IMR-90 (cell line): ENCODE measurements at regions not wholly inside any gene's neighbourhood (a gene's known extent, or its start where the extent isn't known, plus 50 kb on each side); places are given as distances from the start of the nearest gene placed in this dataset.

Source experiments
- ATAC-seq: fragments of 200-7000 bp; cut with Tn5 transposase; 2 replicates; pipeline ENCODE4 v1.9.1; 2020; ENCODE audit warnings: low read depth, mild to moderate bottlenecking, moderate library complexity
- BruUV-seq: library from RNA; stranded (reverse); fragments of 400-500 nt; replicated peaks from 2 replicates; lab custom pipeline; 2021; lab: Mats Ljungman, UMichigan
- CTCF ChIA-PET: fragments of 300-600 bp; formaldehyde crosslinking; extraction: SDS; loops from one replicate; lab custom pipeline; 2021; ENCODE audit warnings: antibody characterized with exemption; lab: Yijun Ruan, JAX
- POLR2A ChIA-PET: fragments of 300-600 bp; sonication (Branson Sonifier 250); formaldehyde crosslinking; loops from one replicate; lab custom pipeline; 2022; ENCODE audit warnings: antibody characterized with exemption; ENCODE audit not compliant: unreplicated experiment; lab: Charles Lee
- DNase-seq: peaks from one replicate; pipeline ENCODE4 v3.0.0; 2013
- H2AFZ ChIP-seq: replicated peaks from 2 replicates; pipeline ENCODE3; 2013; ENCODE audit warnings: low read length, mild to moderate bottlenecking; ENCODE audit not compliant: poor library complexity
- H2AK5ac ChIP-seq: 2 replicates; pipeline ENCODE4 v1.6.1; 2013; ENCODE audit warnings: low read depth, low read length, inconsistent platforms
- H2AK9ac ChIP-seq: replicated peaks from 2 replicates; pipeline ENCODE3; 2013; ENCODE audit warnings: mild to moderate bottlenecking, low read depth, low read length, moderate library complexity; ENCODE audit not compliant: poor library complexity
- H2BK120ac ChIP-seq: 2 replicates; pipeline ENCODE4 v1.6.1; 2013; ENCODE audit warnings: low read depth, low read length, inconsistent platforms
- H2BK15ac ChIP-seq: 3 replicates; pipeline ENCODE4 v1.6.1; 2013; ENCODE audit warnings: low read depth, low read length, inconsistent platforms
- H2BK20ac ChIP-seq: 2 replicates; pipeline ENCODE4 v1.6.1; 2013; ENCODE audit warnings: low read depth, mild to moderate bottlenecking, inconsistent platforms, low read length, moderate library complexity
- H2BK5ac ChIP-seq: 2 replicates; pipeline ENCODE4 v1.6.1; 2013; ENCODE audit warnings: mild to moderate bottlenecking, low read depth, low read length, inconsistent platforms; ENCODE audit not compliant: poor library complexity, severe bottlenecking
- H3K14ac ChIP-seq: replicated peaks from 2 replicates; pipeline ENCODE4 v1.6.1; 2013; ENCODE audit warnings: low read depth, low read length, inconsistent platforms
- H3K18ac ChIP-seq: 2 replicates; pipeline ENCODE4 v1.6.1; 2013; ENCODE audit warnings: low read depth, low read length, control low read depth
- H3K23ac ChIP-seq: 2 replicates; pipeline ENCODE4 v1.6.1; 2013; ENCODE audit warnings: low read depth, low read length, inconsistent platforms
- H3K27ac ChIP-seq: 2 replicates; pipeline ENCODE4 v1.5.1; 2013; ENCODE audit warnings: mild to moderate bottlenecking, control low read depth, low read length; ENCODE audit not compliant: insufficient read depth
- H3K27me3 ChIP-seq: 2 replicates; pipeline ENCODE4 v1.6.1; 2013; ENCODE audit warnings: low read length; ENCODE audit not compliant: control insufficient read depth, insufficient read depth
- H3K36me3 ChIP-seq: 2 replicates; pipeline ENCODE4 v1.6.1; 2013; ENCODE audit warnings: low read length, mixed read lengths; ENCODE audit not compliant: control insufficient read depth, insufficient read depth
- H3K4ac ChIP-seq: 2 replicates; pipeline ENCODE4 v1.6.1; 2013; ENCODE audit warnings: low read depth, low read length, inconsistent platforms
- H3K4me1 ChIP-seq: 2 replicates; pipeline ENCODE4 v1.6.1; 2013; ENCODE audit warnings: low read length, mixed read lengths; ENCODE audit not compliant: control insufficient read depth, insufficient read depth
- H3K4me2 ChIP-seq: 2 replicates; pipeline ENCODE4 v1.6.1; 2013; ENCODE audit warnings: low read depth, mild to moderate bottlenecking, control low read depth, low read length, moderate library complexity
- H3K4me3 ChIP-seq: 2 replicates; pipeline ENCODE4 v1.5.1; 2013; ENCODE audit warnings: low read depth, mild to moderate bottlenecking, control low read depth, low read length, moderate library complexity; ENCODE audit not compliant: insufficient read depth
- H3K56ac ChIP-seq: 2 replicates; pipeline ENCODE4 v1.6.1; 2013; ENCODE audit warnings: low read length, inconsistent platforms; ENCODE audit not compliant: insufficient read depth; ENCODE audit errors: extremely low read depth
- H3K79me1 ChIP-seq, 2 experiments: 2 replicates each; pipeline ENCODE4 v1.6.1; 2013; ENCODE audit warnings: low read length in 2 of 2, inconsistent platforms in 1 of 2, low read depth in 1 of 2
- H3K9ac ChIP-seq: 2 replicates; pipeline ENCODE4 v1.6.1; 2013; ENCODE audit warnings: low read depth, low read length, control low read depth
- H3K9me1 ChIP-seq: 2 replicates; pipeline ENCODE4 v1.6.1; 2013; ENCODE audit warnings: low read length, inconsistent platforms; ENCODE audit not compliant: insufficient read depth
- H3K9me3 ChIP-seq: 2 replicates; pipeline ENCODE4 v1.6.1; 2013; ENCODE audit warnings: low read length; ENCODE audit not compliant: control insufficient read depth, insufficient read depth
- H4K20me1 ChIP-seq: 2 replicates; pipeline ENCODE4 v1.6.1; 2013; ENCODE audit warnings: low read length, inconsistent platforms; ENCODE audit not compliant: insufficient read depth
- H4K5ac ChIP-seq: 2 replicates; pipeline ENCODE4 v1.6.1; 2013; ENCODE audit warnings: mild to moderate bottlenecking, low read depth, low read length, control low read depth
- H4K8ac ChIP-seq, 2 experiments: 2 replicates each; pipeline ENCODE4 v1.6.1; 2013; ENCODE audit warnings: low read depth in 2 of 2, low read length in 2 of 2, control low read depth in 1 of 2, inconsistent platforms in 1 of 2
- H4K91ac ChIP-seq: 2 replicates; pipeline ENCODE4 v1.6.1; 2013; ENCODE audit warnings: low read depth, low read length, inconsistent platforms; ENCODE audit not compliant: insufficient read depth
- BHLHE40 ChIP-seq: fragments of 150-350 bp; IDR thresholded peaks from 2 replicates; pipeline ENCODE4 v1.6.1; 2016; ENCODE audit warnings: mild to moderate bottlenecking, low read depth, low read length
- CEBPB ChIP-seq: IDR thresholded peaks from 2 replicates; pipeline ENCODE4 v1.6.1; 2012; ENCODE audit warnings: low read depth, low read length, improper control_type of control experiment
- FOS ChIP-seq: fragments of 150-350 bp; IDR thresholded peaks from 2 replicates; pipeline ENCODE4 v1.6.1; 2016; ENCODE audit warnings: low read depth, low read length
- MAFK ChIP-seq: IDR thresholded peaks from 2 replicates; pipeline ENCODE4 v1.6.1; 2012; ENCODE audit warnings: low read depth, low read length, improper control_type of control experiment
- MXI1 ChIP-seq: IDR thresholded peaks from 2 replicates; pipeline ENCODE4 v1.6.1; 2012; ENCODE audit warnings: low read depth, mild to moderate bottlenecking, low read length, moderate library complexity, borderline replicate concordance
- RAD21 ChIP-seq: IDR thresholded peaks from 2 replicates; pipeline ENCODE4 v1.6.1; 2012; ENCODE audit warnings: low read length, improper control_type of control experiment
- USF2 ChIP-seq: fragments of 150-350 bp; IDR thresholded peaks from 2 replicates; pipeline ENCODE4 v1.6.1; 2017; ENCODE audit warnings: mild to moderate bottlenecking, antibody characterized with exemption, low read length, low read depth
- WGBS, 2 experiments: methylation state at CpG; one replicate each; pipeline versions ENCODE4 v1.1.5 to v1.1.7; 2013; ENCODE audit warnings: missing lambda C conversion rate in 2 of 2; ENCODE audit not compliant: insufficient read length in 1 of 2; ENCODE audit errors: extremely low coverage in 2 of 2; 5-methylcytosine and 5-hydroxymethylcytosine counted together
- dilution Hi-C: fragments of 300-500 bp; cut with HindIII; formaldehyde crosslinking; loops from one replicate; pipeline ENCODE4 v1.14.3; 2018; ENCODE audit warnings: low sequenced_read_pairs; ENCODE audit not compliant: unreplicated experiment
- in situ Hi-C: fragments of 300-500 bp; cut with MboI; formaldehyde crosslinking; loops from 3 replicates; pipeline ENCODE4 v1.14.3; 2019; ENCODE audit warnings: low sequenced_read_pairs, inconsistent platforms, mixed read lengths
- intact Hi-C: fragments of 100-400 bp; cut with micrococcal nuclease; formaldehyde crosslinking; loops from 2 replicates; pipeline ENCODE4 v1.10.0; 2022

DNA sequence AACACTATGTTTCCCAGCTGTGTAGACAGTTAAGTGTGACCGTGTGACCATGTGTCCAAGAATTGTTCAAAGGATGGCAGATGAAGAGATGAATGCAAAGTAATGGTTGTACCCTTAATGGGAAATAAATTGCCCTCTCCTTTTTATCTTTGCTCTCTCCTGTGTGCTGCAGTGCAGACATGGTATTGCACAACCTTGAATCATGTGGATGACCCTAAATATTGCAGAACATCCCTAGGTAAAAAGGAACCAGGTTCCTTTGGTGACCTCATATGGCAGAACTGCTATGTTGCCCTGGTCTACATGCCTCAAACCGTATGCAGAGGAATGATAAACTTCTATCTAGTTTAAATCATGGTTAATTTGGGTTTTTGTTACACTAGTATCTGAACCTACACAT, 81.7 kb upstream of the CTNND2 start:
- TF ChIP-seq BHLHE40: no peak
- no peak for TF ChIP-seq FOS
- no peak for TF ChIP-seq RAD21
- TF ChIP-seq MXI1: no peak
- TF ChIP-seq MAFK: no peak
- TF ChIP-seq USF2: no peak
- peak; percentile 54 for TF ChIP-seq CEBPB
- Histone ChIP-seq H3K9ac (no peak overlapping the region), H3K79me1 (no peaks in the 10 kb centered on the region), H3K9me3 (peaks cover 4% of the 10 kb centered on the region), H2BK5ac (no peak overlapping the region), H3K18ac (no peak overlapping the region), H3K27ac (no peak overlapping the region), H3K4me1 (no peaks in the 10 kb centered on the region), H2BK120ac (no peak overlapping the region), H4K5ac (no peak overlapping the region), H2BK20ac (no peak overlapping the region), H2AK5ac (no peak overlapping the region), H2BK15ac (no peak overlapping the region), H2AK9ac (no peak overlapping the region), H2AFZ (no peak overlapping the region), H3K9me1 (no peaks in the 10 kb centered on the region), H4K8ac (no peak overlapping the region), H4K20me1 (no peaks in the 10 kb centered on the region), H3K4ac (no peak overlapping the region), H3K36me3 (no peaks in the 10 kb centered on the region), H4K91ac (no peak overlapping the region), H3K23ac (no peak overlapping the region), H3K4me3 (no peak overlapping the region), H3K27me3 (no peaks in the 10 kb centered on the region), H3K14ac (no peak overlapping the region), H3K56ac (no peak overlapping the region), H3K4me2 (no peak overlapping the region)
- no CpG with 5 or more reads among the region's 2 CpGs for WGBS, 2 experiments
- no peak for ATAC-seq
- in situ Hi-C loops (no loop called here), intact Hi-C loops (no loop called here), dilution Hi-C loops (no loop called here)
- BruUV-seq: no TSS peak
- ChIA-PET POLR2A (no interaction called here), CTCF (no interaction called here)
- no peak for DNase-seq
